GM18909 (cell line): ENCODE measurements at regions not wholly inside any gene's neighbourhood (a gene's known extent, or its start where the extent isn't known, plus 50 kb on each side); places are given as distances from the start of the nearest gene placed in this dataset.
"Not testable (repeated sequence)": the region's sequence is repeated elsewhere in the genome, so short reads cannot be mapped to it uniquely, and the experiment has no call there.

Experiments
- ATAC-seq: cut with Tn5 transposase; IDR thresholded peaks from one replicate; pipeline ENCODE4 v1.9.1; 2021; ENCODE audit warnings: mild to moderate bottlenecking; ENCODE audit not compliant: unreplicated experiment, poor library complexity

DNA sequence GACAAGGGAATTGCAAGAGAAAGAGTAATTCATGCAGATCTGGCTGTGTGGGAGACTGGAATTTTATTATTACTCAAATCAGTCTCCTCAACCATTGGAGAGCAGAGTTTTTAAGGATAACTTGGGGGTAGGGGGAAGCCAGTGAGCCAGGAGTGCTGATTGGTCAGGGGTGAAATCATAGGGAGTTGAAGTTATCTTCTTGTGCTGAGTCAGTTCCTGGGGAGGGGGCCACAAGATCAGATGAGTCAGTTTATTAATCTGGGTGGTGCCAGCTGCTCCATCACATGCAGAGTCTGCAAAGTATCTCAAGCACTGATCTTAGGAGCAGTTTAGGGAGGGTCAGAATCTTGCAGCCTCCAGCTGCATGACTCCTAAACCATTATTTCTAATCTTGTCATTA is 191.8 kb upstream of the IGF1 start:
- not testable (repeated sequence) for ATAC-seq

DNA sequence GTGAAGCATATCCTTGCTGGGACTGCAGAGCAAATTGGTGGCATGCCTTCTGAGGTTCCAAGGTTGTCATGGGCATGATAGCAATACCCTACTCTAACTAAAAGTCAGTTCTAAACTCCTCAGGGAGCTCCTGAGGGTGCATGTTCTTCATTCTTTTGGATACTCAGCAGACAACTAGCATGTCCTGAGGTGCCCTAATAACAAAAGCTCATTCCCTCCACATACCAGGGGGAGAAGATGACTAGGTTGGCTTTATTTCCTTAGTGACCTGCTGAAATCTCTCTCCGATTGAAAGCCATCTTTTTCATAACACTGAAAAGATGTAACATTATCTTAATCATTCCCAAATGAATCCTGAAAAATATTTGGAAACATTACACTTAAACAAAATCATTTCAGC is 188.7 kb upstream of the IGF1 start:
- no peak for ATAC-seq

DNA sequence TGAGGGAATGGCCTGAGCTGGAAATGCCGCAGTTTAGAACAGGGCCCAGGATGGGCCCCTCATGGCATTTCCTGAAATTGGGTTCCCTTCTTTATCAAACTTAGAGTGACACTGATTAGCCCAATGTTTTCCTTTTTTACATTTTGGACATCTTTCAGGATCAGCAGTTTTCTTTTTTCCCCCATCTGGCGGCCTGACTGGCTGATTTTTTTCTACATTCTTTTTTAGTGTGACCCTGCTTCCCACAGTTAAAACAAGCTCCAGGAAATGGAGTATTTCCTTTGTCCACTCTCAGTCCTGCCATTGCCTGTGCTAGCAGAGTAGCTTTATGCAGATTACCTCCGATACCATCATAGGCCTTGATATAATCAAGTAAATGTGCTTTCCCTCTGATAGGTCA is 185.8 kb upstream of the IGF1 start:
- not testable (repeated sequence) for ATAC-seq

DNA sequence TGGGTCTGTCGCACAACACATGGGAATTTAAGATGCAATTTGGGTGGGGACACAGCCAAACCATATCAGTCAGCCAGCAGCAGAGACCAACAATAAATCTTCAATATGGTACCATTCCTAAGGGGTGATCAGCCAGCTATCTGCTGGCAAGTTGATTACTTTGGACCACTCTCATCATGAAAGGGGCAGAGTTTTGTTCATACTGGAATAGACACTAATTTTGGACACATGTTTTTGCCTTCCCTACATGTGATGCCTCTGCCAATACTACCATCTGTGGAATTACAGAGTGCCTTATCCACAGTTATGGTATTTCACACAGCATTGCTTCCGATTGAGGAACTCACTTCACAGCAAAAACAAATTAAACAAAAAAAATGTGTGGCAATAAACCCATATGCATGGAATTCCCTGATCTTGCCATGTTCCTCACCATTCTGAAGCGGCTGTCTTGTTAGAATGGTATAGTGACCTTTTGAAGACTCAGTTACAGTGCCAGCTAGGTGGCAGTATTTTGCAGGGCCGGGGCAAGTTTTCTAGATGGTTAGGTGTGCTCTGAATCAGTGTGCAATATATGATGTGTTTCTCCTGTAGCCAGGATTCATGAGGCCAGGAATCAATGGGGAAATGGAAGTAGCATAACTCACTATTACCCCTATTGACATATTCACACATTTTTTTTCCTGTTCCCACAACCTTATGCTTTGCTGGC is 179.0 kb upstream of the IGF1 start:
- no peak for ATAC-seq

DNA sequence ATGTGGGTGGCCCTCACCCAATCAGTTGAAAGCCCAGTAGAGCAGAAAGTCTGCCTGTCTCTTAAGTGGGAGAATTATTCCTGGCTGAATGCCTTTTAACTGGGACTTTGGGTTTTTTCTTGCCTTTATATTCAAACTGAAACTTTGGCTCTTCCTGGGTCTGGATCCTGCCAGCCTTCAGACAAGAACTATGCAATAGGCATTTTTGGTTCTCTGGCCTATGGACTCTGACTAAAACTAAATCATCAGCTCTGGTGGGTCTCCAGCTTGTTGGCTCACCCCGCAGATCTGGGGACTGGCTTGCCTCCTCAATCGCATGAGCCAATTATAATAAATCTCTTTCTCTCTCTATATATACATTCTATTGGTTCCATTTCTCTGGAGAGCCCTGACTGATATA is 173.0 kb upstream of the IGF1 start:
- no peak for ATAC-seq

DNA sequence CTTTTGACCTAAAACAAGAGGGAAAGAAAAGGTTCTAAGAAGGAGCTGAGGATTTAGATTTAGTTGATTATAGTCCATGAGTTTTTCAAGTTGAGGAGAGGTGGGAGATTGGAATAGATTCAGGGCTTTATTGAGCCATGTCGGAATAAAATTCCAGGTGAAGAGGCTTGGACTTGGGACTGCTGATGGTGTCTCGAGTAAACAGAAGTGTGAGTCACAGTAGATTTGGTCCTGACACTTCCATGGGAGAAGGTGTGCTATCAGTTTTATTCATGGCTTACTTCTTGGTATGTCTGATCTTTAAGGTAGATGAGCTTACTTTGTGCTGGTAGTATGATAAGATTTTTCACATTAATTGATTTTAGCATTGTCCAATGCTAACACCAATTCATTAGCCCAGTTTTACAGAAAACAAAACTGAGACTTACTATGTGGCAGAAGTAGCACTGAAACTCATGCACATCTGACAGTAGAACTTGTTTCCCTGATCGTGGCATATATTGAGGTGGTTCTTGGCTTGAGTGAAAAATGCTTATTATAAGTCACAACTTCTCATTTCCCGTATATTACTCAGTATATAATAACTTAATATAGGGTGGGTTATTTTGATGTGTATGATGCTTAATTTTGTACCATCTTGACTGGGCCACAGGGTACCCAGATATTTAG is 172.4 kb upstream of the IGF1 start:
- ATAC-seq, result no peak

DNA sequence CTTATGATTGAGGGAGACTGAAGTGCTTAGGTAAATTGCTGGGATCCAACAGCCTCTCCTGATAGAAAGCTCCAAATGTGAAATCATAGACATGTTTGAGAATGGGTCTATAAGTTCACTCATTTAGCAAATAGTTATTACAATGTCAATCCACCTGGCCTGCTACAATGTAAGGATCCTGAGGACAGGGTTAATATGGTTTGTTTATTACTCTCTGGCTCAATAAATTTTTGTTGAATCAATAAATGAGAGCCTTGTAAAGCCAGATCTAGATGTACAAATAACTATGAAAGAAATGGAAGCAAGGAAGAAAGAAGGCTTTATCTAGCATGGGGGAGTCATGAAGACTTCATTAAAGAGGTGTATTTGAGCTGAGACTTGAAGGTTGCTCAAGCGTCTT is 165.6 kb upstream of the IGF1 start:
- no peak for ATAC-seq

DNA sequence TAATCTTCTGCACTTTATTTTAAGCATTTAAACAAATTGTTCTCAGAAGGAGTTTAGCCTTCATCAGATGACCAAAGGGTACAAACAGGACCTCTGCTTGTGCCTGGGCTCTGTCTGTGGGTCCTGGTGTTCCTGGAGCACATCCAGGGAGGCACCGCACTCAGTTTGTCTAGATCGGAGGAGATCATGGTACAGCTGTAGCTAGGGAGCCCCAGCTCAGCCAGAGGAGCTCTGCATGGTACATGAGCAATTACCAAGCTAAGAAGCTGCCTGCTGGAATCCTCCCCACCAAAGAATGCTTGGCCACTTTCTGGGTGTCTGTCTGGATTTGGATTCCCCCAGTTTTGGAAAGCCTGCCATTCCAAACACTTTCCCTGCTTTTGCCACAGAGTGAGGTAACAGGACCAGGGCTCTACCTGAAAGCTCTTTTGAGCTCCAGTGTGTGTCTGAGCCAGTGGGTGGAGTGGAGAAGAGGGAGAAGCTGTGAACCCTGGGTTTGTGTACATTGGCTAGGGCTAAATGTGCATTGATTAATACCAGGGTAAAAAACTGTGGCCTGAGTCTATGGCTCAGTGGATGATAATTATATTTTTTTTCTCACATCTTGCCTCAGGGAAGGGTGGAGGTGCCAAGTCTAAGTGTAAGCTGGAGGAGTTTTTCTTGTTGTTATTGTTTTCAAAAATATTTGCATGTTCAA is 163.7 kb upstream of the IGF1 start:
- ATAC-seq, result no peak

DNA sequence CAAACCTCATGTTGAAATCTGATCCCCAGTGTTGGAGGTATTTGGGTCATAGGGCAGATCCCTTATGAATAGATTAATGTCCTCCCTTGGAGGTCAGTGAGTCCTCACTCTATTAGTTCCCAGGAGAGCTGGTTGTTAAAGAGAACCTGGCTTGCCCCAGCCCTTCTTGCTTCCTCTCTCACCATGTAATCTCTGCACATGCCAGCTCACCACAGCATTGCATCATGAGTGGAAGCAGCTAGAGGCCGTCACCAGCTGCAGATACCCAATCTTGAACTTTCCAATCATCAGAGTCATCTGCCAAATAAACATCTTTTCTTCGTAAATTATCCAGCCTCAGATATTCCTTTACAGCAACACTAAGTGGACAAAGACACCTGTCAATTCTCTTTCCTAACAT is 161.8 kb upstream of the IGF1 start:
- no peak for ATAC-seq

DNA sequence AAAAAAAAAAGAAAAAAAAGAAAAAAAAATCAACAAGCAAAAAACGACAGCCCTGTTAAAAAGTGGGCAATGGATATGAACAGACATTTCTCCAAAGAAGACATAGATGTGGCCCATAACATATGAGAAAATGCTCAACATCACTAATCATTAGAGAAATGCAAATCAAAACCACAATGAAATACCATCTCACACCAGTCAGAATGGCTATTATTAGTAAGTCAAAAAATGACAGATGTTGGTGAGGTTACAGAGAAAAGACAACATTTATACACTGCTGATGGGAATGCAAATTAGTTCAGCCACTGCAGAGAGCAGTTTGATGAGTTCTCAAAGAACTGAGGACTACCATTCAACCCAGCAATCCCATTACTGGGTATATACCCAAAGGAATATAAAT is 160.3 kb upstream of the IGF1 start:
- ATAC-seq, result not testable (repeated sequence)

DNA sequence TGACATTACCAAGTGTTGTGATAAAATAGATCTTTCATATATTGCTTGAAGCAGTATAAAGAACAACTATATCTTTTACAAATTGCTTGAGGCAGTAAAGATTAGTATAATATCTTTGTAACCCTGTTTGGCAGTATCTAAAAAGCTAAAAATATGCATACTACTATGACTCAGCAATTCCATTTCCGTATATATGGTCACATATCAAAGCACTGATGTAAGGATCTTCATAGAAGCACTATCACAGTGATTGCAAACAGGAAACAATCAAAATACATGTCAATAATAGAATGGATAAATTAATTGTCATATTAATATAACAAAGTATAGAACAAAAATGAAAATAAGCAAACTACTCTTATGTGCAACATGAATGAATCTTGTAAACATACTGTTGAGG is 158.4 kb upstream of the IGF1 start:
- ATAC-seq, result no peak

DNA sequence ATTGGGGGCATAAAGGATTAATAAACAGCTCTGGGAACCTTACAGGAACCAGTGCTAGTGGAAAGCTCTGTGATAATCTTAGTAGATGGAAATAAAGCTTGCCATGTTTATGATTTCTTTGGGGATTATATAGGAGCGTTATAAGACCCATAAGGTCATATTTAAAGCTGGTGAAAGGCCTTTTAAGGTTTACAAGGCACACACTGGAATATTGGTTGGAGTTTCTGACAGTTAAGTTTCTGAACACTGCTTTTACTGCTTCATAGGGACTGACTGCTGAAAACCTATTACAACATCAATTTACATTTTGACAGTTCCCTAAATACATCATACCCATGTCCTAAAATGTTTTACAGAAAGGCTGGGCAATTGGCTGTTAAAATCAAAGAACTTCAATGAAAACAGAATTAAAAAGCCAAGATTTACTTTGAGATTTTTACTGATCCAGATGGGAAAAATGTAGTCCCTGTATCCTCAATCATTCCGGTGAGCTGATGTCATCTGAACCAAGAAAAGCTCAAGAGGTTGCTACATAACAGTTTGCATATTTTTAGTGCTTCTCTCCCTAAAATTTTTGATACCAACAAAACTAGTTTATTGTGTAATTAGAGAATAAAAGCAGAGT is 153.7 kb upstream of the IGF1 start:
- ATAC-seq, result no peak

DNA sequence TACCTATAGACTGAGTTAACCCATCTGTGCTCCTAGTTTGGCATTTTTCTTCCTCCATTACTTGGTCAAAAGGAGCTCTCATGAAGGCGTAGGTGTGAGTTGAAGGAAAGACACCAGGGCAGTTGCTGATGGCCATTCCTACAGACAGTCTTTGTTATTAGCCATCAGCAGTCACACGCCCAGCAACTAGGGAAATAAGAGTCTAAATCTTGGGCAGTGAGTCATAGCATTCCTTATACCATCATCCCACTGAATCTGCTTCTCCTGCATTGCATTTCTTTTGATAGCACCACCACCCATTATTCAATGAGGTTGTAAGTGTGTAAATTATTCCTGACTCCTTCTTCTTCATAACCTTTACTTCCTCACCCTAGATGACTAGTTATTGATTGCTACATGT is 150.9 kb upstream of the IGF1 start:
- ATAC-seq, result no peak

DNA sequence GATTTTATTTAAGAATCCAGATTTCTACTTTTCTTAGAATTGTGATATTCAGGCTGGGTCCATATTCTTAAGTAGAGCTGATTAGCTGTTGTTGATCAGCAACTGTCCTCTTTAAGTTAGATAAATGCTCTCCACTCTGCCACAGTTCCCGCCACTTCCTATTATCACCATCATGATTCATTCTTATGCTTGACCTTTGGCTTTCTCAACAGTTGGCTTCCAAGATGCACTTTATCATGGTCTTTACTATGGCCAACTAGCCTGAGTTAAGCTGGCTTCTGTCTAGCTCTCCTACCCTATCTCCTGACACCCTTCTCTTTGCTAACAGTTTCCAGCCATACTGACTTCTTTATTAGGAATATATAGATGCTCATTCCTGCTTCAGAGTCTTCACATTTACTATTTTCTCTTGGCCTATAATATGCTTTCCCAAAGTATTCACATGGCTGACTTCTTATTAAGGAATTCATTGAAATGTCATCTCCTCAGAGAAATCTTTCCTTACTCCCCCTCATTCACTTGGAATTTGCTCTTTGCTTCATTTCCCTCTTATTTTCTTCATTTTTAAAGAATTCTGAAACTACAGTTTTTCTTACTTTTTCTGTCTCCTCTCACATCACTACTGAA is 149.0 kb upstream of the IGF1 start:
- ATAC-seq, result no peak

DNA sequence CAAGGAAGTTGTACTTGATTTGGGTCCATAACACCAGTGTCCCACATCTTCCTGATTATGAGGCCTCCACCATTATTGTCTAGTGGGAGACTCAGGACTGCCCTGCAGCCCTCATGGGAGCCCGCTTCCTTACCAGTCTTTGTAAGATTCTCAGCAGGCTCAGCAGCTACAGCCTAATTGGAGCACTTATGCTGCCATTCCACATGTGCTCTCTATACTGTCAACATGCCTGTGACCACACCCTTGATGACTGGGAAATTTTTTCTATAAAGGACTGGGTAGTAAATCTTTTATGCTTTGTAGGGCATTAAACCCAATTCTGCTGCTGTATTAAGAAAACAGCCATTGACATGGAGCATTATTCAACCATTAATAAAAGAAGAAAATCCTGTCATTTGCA is 145.5 kb upstream of the IGF1 start:
- no peak for ATAC-seq

DNA sequence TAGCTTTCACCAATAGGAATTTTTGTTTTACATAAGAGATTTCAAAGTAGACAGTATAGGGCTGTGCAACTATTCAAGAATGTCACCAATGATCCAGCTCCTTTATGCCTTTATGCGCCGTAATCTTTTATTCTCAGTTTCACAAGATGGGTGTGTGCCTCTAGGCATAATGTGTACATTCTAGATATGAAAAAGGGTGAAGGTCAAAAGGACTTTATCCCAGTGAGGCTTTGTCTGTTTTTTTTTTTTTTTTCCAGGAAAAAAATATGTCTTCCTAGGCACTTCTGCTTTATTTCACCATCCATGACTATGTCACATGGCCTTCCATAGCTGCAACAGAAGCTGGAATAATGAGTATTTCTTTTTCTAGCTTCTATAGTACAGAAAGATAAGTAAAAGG is 142.3 kb upstream of the IGF1 start:
- ATAC-seq, result no peak

DNA sequence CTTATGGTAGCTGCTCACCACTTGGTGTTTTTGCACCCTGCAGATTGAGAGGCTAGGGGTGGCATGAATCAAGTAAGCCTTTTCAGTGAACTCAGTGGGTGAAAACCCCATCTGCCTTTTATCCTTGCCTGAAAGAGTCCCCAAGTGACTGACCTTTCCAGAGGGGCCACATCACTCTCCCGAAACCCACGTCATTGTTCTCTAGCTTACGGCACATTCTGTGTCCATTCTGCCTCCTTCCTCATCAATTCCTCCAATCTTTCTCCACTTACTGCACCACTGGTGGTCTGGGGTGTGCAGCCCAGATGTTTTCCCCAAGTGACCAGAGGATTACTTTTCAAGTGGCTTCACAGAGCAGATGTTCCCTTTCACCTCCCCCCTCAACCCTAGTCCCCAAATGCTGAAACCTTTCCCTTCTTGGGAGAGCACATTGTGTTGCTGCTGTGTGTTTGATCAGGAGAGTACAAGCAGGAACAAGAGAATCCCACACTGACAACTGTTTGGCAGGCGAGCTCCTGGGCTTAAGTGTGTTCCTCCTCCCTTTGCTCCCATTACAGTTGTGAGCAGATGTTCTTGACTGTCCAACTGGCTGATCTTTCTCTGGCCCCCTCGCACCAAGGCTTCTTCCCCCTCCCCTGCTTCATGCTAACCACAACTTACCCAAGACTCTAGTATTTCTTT is 138.0 kb upstream of the IGF1 start:
- no peak for ATAC-seq

DNA sequence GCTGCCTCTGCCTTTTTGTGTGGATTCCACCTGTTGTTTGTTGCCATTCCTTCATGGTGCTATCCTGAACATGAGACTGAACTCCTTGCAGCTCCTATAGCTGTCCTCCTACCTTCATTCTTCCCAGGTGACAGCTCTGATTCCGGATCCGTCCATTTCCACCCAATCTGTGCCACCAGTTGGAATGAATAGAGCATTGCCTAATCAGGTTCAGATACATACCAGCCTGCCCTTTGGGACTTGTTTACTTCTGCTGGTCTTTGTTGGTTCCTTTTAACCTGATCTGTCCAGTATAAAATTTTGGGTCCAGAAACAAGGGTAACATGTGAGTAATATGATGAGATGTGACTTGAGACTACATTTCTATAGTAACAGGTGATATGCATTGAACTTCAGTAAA is 136.3 kb upstream of the IGF1 start:
- ATAC-seq, result no peak

DNA sequence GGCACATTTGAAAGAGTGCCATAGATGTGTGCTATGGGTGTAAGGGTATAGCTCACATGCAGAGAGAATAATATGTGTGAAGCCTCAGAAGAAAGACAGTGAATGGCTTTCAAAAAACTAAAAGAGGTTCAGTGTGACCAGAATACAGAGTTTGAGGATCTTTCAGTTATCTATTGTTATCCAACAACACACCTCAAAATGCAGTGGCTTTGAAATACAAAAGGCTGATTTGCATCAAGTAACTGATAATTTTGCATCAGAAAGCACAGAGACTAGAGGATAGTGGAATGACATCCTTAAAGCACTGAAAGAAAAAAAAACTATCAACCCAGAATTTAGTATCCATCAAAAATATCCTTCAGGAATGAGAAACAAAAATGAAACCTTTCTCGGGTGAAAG is 131.6 kb upstream of the IGF1 start:
- no peak for ATAC-seq

DNA sequence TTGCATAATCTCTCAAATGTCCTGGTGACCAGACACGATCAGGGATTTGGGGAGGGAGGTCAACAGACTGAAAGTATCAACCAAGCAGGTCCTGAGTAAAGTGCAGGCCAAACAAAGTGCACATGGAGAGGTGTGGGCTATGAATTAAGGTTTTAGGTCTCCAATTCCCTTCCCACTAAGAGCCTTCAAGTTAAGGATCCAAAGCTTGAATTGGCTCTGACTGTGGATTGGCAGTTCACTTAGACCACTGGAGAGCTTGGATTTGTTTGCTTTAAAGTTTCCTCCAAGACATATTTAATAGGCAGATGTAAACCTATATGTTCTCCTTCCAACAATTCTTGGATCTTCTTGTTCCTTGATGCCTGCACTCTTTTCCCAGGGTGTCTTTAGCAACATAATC is 129.6 kb upstream of the IGF1 start:
- ATAC-seq, result no peak
